ENCODE measurements at regions not wholly inside any gene's neighbourhood (a gene's known extent, or its start where the extent isn't known, plus 50 kb on each side); places are given as distances from the start of the nearest gene placed in this dataset.
"Not testable (repeated sequence)": the region's sequence is repeated elsewhere in the genome, so short reads cannot be mapped to it uniquely, and the experiment has no call there.

- Histone ChIP-seq H3K4me1 (ENCODE audit: insufficient read depth, low read length) (peaks cover 66% of the 10 kb centered on the region), H3K27ac (ENCODE audit: extremely low read length, insufficient read depth, low read length) (peak overlapping the region; percentile 58)
- DNase-seq (ENCODE audit: low spot score); POLR2A ChIA-PET; H4K20me1 ChIP-seq (ENCODE audit: insufficient read depth, low read length); H3K27me3 ChIP-seq (ENCODE audit: control insufficient read depth in 1 of 2, insufficient read depth in 2 of 2, low read length in 2 of 2); intact Hi-C loops (cut with micrococcal nuclease; ENCODE audit: unreplicated experiment); H3K36me3 ChIP-seq (replicated peaks in 1 of 2; ENCODE audit: control insufficient read depth in 1 of 2, insufficient read depth in 2 of 2, low read length in 2 of 2); H3K79me2 ChIP-seq (ENCODE audit: insufficient read depth, low read length); H3K4me3 ChIP-seq (replicated peaks in 1 of 3; ENCODE audit: insufficient read depth in 1 of 3, low read depth in 2 of 3, low read length in 3 of 3); H3K9ac ChIP-seq (ENCODE audit: insufficient read depth, low read depth, low read length); CTCF ChIA-PET (ENCODE audit: low intra/inter-chr PET ratio, low total read pairs); ATAC-seq; H2AFZ ChIP-seq (ENCODE audit: low read length); BruUV-seq (replicated peaks); FAIRE-seq; in situ Hi-C loops (cut with HindIII; ENCODE audit: extremely low pct_ligation_motif_present, low pct_unique_long_range_greater_than_20kb); H3K9me3 ChIP-seq (ENCODE audit: low read length); H3K4me2 ChIP-seq (ENCODE audit: low read depth, low read length): not testable (repeated sequence)
- peak; percentile 45; the same call in 1 of the 2 replicates for TF ChIP-seq ZBTB38 (CRISPR knock-in tag; IDR thresholded peaks at IDR 0.05)
- 93% methylated on average over 19 of the region's 26 CpGs for WGBS (ENCODE audit: low lambda C conversion rate)
Observed at GRCh38 chr16:29606669-29607427, 56.2 kb upstream of the SPN start.

GRCh38 chr16:29607428-29607823 lies 55.6 kb upstream of the SPN start:
- BruUV-seq (replicated peaks); ATAC-seq; CTCF ChIA-PET (ENCODE audit: low intra/inter-chr PET ratio, low total read pairs): not testable (repeated sequence)

GRCh38 chr16:29612381-29613306 lies 50.4 kb upstream of the SPN start:
- H3K9ac ChIP-seq (ENCODE audit: insufficient read depth, low read depth, low read length); POLR2A ChIA-PET; H3K27me3 ChIP-seq (ENCODE audit: control insufficient read depth in 1 of 2, insufficient read depth in 2 of 2, low read length in 2 of 2); FAIRE-seq; DNase-seq (ENCODE audit: low spot score); H4K20me1 ChIP-seq (ENCODE audit: insufficient read depth, low read length); H2AFZ ChIP-seq (ENCODE audit: low read length); H3K27ac ChIP-seq (ENCODE audit: extremely low read length, insufficient read depth, low read length); BruUV-seq (replicated peaks); ATAC-seq; H3K4me2 ChIP-seq (ENCODE audit: low read depth, low read length); intact Hi-C loops (cut with micrococcal nuclease; ENCODE audit: unreplicated experiment); CTCF ChIA-PET (ENCODE audit: low intra/inter-chr PET ratio, low total read pairs); in situ Hi-C loops (cut with HindIII; ENCODE audit: extremely low pct_ligation_motif_present, low pct_unique_long_range_greater_than_20kb); H3K9me3 ChIP-seq (ENCODE audit: low read length); H3K79me2 ChIP-seq (ENCODE audit: insufficient read depth, low read length); H3K36me3 ChIP-seq (replicated peaks in 1 of 2; ENCODE audit: control insufficient read depth in 1 of 2, insufficient read depth in 2 of 2, low read length in 2 of 2): not testable (repeated sequence)
- Histone ChIP-seq H3K4me1 (ENCODE audit: insufficient read depth, low read length) (peaks cover 20% of the 10 kb centered on the region), H3K4me3 (replicated peaks in 1 of 3; ENCODE audit: insufficient read depth in 1 of 3, low read depth in 2 of 3, low read length in 3 of 3) (peak overlapping the region in 1 of 3 experiments; percentile 50; a peak in 2 of 6 replicates)
- 93% methylated on average over 45 of the region's 48 CpGs for WGBS (ENCODE audit: low lambda C conversion rate)

More at GRCh38 chr16:29607428-29607823, 55.6 kb upstream of the SPN start:
- H3K36me3 ChIP-seq (replicated peaks in 1 of 2; ENCODE audit: control insufficient read depth in 1 of 2, insufficient read depth in 2 of 2, low read length in 2 of 2); H3K4me3 ChIP-seq (replicated peaks in 1 of 3; ENCODE audit: insufficient read depth in 1 of 3, low read depth in 2 of 3, low read length in 3 of 3); H3K4me2 ChIP-seq (ENCODE audit: low read depth, low read length); H3K79me2 ChIP-seq (ENCODE audit: insufficient read depth, low read length); H3K27ac ChIP-seq (ENCODE audit: extremely low read length, insufficient read depth, low read length); H2AFZ ChIP-seq (ENCODE audit: low read length); DNase-seq (ENCODE audit: low spot score); FAIRE-seq; intact Hi-C loops (cut with micrococcal nuclease; ENCODE audit: unreplicated experiment); H3K9me3 ChIP-seq (ENCODE audit: low read length); H3K27me3 ChIP-seq (ENCODE audit: control insufficient read depth in 1 of 2, insufficient read depth in 2 of 2, low read length in 2 of 2); H4K20me1 ChIP-seq (ENCODE audit: insufficient read depth, low read length); POLR2A ChIA-PET; in situ Hi-C loops (cut with HindIII; ENCODE audit: extremely low pct_ligation_motif_present, low pct_unique_long_range_greater_than_20kb); H3K9ac ChIP-seq (ENCODE audit: insufficient read depth, low read depth, low read length): not testable (repeated sequence)
- over 99% methylated on average over 11 of the region's 11 CpGs for WGBS (ENCODE audit: low lambda C conversion rate)
- peaks cover 60% of the 10 kb centered on the region for H3K4me1 ChIP-seq (ENCODE audit: insufficient read depth, low read length)

Measured in HepG2 (cell line).